Esophagus muscularis mucosa (tissue), 4 donors: ENCODE measurements at regions not wholly inside any gene's neighbourhood (a gene's known extent, or its start where the extent isn't known, plus 50 kb on each side); places are given as distances from the start of the nearest gene placed in this dataset.
"Not testable (repeated sequence)": the region's sequence is repeated elsewhere in the genome, so short reads cannot be mapped to it uniquely, and the experiment has no call there.

Experiments used
- DNase-seq: peaks from one replicate; pipeline ENCODE4 v3.0.0-alpha.2; 2017; ENCODE audit errors: extremely low spot score
- H3K27ac ChIP-seq, 4 donors: fragments of 200-600 bp; sonication (generic); replicated peaks in 1 of 4; 1 replicate in 3 of 4; 2 replicates in 1 of 4; pipeline ENCODE4 v1.5.1; 2016 to 2019; ENCODE audit warnings: mild to moderate bottlenecking in 1 of 4
- H3K27me3 ChIP-seq, 4 donors: fragments of 200-600 bp; sonication (generic); one replicate each; pipeline versions ENCODE4 v1.5.1 to v1.6.0; 2016 to 2019
- H3K36me3 ChIP-seq, 4 donors: fragments of 200-600 bp; sonication (generic); one replicate each; pipeline ENCODE4 v1.5.1; 2016 to 2019
- H3K4me1 ChIP-seq, 4 donors: fragments of 200-600 bp; sonication (generic); one replicate each; pipeline ENCODE4 v1.5.1; 2016 to 2019
- H3K4me3 ChIP-seq, 4 donors: fragments of 200-600 bp; sonication (generic); 1 replicate in 2 of 4; 2 replicates in 2 of 4; pipeline ENCODE4 v1.5.1; 2016 to 2019; ENCODE audit warnings: mild to moderate bottlenecking in 4 of 4, moderate library complexity in 1 of 4
- H3K9me3 ChIP-seq, 4 donors: fragments of 200-600 bp; sonication (generic); 1 replicate in 3 of 4; 2 replicates in 1 of 4; pipeline ENCODE4 v1.5.1; 2016 to 2019
- CTCF ChIP-seq, 3 experiments: fragments of 200-600 bp in 2 of 3; fragments of 450-650 bp in 1 of 3; sonication (generic) in 2 of 3; IDR thresholded peaks; one replicate each; pipeline ENCODE4 v1.5.1; 2017 to 2019; ENCODE audit warnings: antibody characterized with exemption in 3 of 3, mild to moderate bottlenecking in 2 of 3, moderate library complexity in 1 of 3
- EP300 ChIP-seq: sonication (generic); formaldehyde crosslinking; IDR thresholded peaks from one replicate; pipeline ENCODE4 v1.6.1; 2017; ENCODE audit warnings: antibody characterized with exemption
- POLR2A ChIP-seq: fragments of 450-650 bp; IDR thresholded peaks from one replicate; pipeline ENCODE4 v1.6.1; 2017; ENCODE audit warnings: antibody characterized with exemption, moderate library complexity, mild to moderate bottlenecking, low read depth
- POLR2AphosphoS5 ChIP-seq, 2 donors: sonication (generic); formaldehyde crosslinking; IDR thresholded peaks; one replicate each; pipeline ENCODE4 v1.6.1; 2017; ENCODE audit warnings: antibody characterized with exemption in 2 of 2
- WGBS: methylation state at CpG from one replicate; pipeline ENCODE4 v1.1.5; 2018; 5-methylcytosine and 5-hydroxymethylcytosine counted together
- intact Hi-C: fragments of 100-400 bp; cut with DNase I; formaldehyde crosslinking; loops from one replicate; pipeline ENCODE4 v1.15.1; 2023

- Histone ChIP-seq H3K9me3 (no peaks in the 10 kb centered on the region), H3K36me3 (no peaks in the 10 kb centered on the region), H3K27me3 (no peaks in the 10 kb centered on the region), H3K4me3 (no peak overlapping the region), H3K27ac (no peak overlapping the region), H3K4me1 (no peaks in the 10 kb centered on the region)
- no peak for DNase-seq
- 100% methylated on average over 1 of the region's 1 CpG for WGBS
- no peak for TF ChIP-seq EP300
- no peak for TF ChIP-seq POLR2AphosphoS5 (IDR thresholded peaks at IDR 0.05)
- no peak for TF ChIP-seq POLR2A
- no peak for TF ChIP-seq CTCF (IDR thresholded peaks at IDR 0.05)
- intact Hi-C loops = no loop called here
Measured at GRCh38 chr1:87983841-87984240, 655.2 kb downstream of the LMO4 start.

- DNase-seq = no peak
- H3K27me3 ChIP-seq = no peaks in the 10 kb centered on the region
- H3K4me3 ChIP-seq = no peak overlapping the region
- intact Hi-C loops = no loop called here
- H3K4me1 ChIP-seq = no peaks in the 10 kb centered on the region
- no peaks in the 10 kb centered on the region for H3K36me3 ChIP-seq
- H3K9me3 ChIP-seq = no peaks in the 10 kb centered on the region
- no peak overlapping the region for H3K27ac ChIP-seq
- 85% methylated on average over 1 of the region's 1 CpG for WGBS
- TF ChIP-seq POLR2A (no peak), EP300 (no peak), POLR2AphosphoS5 (IDR thresholded peaks at IDR 0.05) (no peak), CTCF (IDR thresholded peaks at IDR 0.05) (no peak)
Measured at GRCh38 chr1:87985071-87985470, 656.4 kb downstream of the LMO4 start.

GRCh38 chr1:87986130-87986866 is 657.6 kb downstream of the LMO4 start:
- no peaks in the 10 kb centered on the region for H3K36me3 ChIP-seq
- DNase-seq = no peak
- 89% methylated on average over 6 of the region's 6 CpGs for WGBS
- H3K27ac ChIP-seq = no peak overlapping the region
- no peaks in the 10 kb centered on the region for H3K9me3 ChIP-seq
- no peak overlapping the region for H3K4me3 ChIP-seq
- intact Hi-C loops = no loop called here
- TF ChIP-seq CTCF (IDR thresholded peaks at IDR 0.05) = no peak
- no peak for TF ChIP-seq POLR2A
- TF ChIP-seq POLR2AphosphoS5 (IDR thresholded peaks at IDR 0.05) = no peak
- no peak for TF ChIP-seq EP300
- H3K27me3 ChIP-seq = no peaks in the 10 kb centered on the region
- no peaks in the 10 kb centered on the region for H3K4me1 ChIP-seq

GRCh38 chr1:87989346-87989745 is 660.7 kb downstream of the LMO4 start:
- intact Hi-C loops = no loop called here
- TF ChIP-seq POLR2A (no peak), POLR2AphosphoS5 (IDR thresholded peaks at IDR 0.05) (no peak), EP300 (no peak), CTCF (IDR thresholded peaks at IDR 0.05) (no peak)
- Histone ChIP-seq H3K27ac (no peak overlapping the region), H3K4me1 (no peaks in the 10 kb centered on the region), H3K36me3 (no peaks in the 10 kb centered on the region), H3K27me3 (no peaks in the 10 kb centered on the region), H3K9me3 (no peaks in the 10 kb centered on the region), H3K4me3 (no peak overlapping the region)
- 89% methylated on average over 2 of the region's 2 CpGs for WGBS
- DNase-seq = no peak

- H3K9me3 ChIP-seq, H3K4me1 ChIP-seq, H3K4me3 ChIP-seq, H3K27me3 ChIP-seq, H3K36me3 ChIP-seq, intact Hi-C loops, H3K27ac ChIP-seq, DNase-seq: not testable (repeated sequence)
- WGBS = 87% methylated on average over 5 of the region's 5 CpGs
Measured at GRCh38 chr1:87992536-87992935, 663.9 kb downstream of the LMO4 start.
